ENCODE measurements at regions not wholly inside any gene's neighbourhood (a gene's known extent, or its start where the extent isn't known, plus 50 kb on each side); places are given as distances from the start of the nearest gene placed in this dataset.
"Not testable (repeated sequence)": the region's sequence is repeated elsewhere in the genome, so short reads cannot be mapped to it uniquely, and the experiment has no call there.

- Mint-ChIP-seq H3K9me3 (peaks cover 7% of the 10 kb centered on the region), H3K4me3 (no peak overlapping the region), H3K27me3 (ENCODE audit: low read depth) (no peaks in the 10 kb centered on the region), H3K27ac (no peak overlapping the region), H3K36me3 (ENCODE audit: low read depth) (no peaks in the 10 kb centered on the region), H3K4me1 (ENCODE audit: low read depth) (no peaks in the 10 kb centered on the region)
- CTCF ChIA-PET: no interaction called here
- DNase-seq: no peak
- intact Hi-C loops (cut with micrococcal nuclease): no loop called here
Measured at GRCh38 chr5:104598285-104598684, 1035.7 kb upstream of the NUDT12 start.

GRCh38 chr5:104594850-104595249 is 1032.3 kb upstream of the NUDT12 start:
- H3K4me1 Mint-ChIP-seq (ENCODE audit: low read depth): no peaks in the 10 kb centered on the region
- H3K36me3 Mint-ChIP-seq (ENCODE audit: low read depth): no peaks in the 10 kb centered on the region
- no peak overlapping the region for H3K4me3 Mint-ChIP-seq
- no peak overlapping the region for H3K27ac Mint-ChIP-seq
- DNase-seq: no peak
- intact Hi-C loops (cut with micrococcal nuclease): no loop called here
- no peaks in the 10 kb centered on the region for H3K27me3 Mint-ChIP-seq (ENCODE audit: low read depth)
- H3K9me3 Mint-ChIP-seq: peaks cover 19% of the 10 kb centered on the region
- CTCF ChIA-PET: no interaction called here

GRCh38 chr5:104576677-104577076 is 1014.1 kb upstream of the NUDT12 start:
- CTCF ChIA-PET: no interaction called here
- Mint-ChIP-seq H3K36me3 (ENCODE audit: low read depth) (no peaks in the 10 kb centered on the region), H3K9me3 (peaks cover 2% of the 10 kb centered on the region), H3K27ac (no peak overlapping the region), H3K4me3 (no peak overlapping the region), H3K27me3 (ENCODE audit: low read depth) (no peaks in the 10 kb centered on the region), H3K4me1 (ENCODE audit: low read depth) (no peaks in the 10 kb centered on the region)
- intact Hi-C loops (cut with micrococcal nuclease): no loop called here
- DNase-seq: no peak

- CTCF ChIA-PET: no interaction called here
- Mint-ChIP-seq H3K36me3 (ENCODE audit: low read depth) (no peaks in the 10 kb centered on the region), H3K27ac (no peak overlapping the region), H3K9me3 (peaks cover 3% of the 10 kb centered on the region), H3K4me1 (ENCODE audit: low read depth) (no peaks in the 10 kb centered on the region), H3K27me3 (ENCODE audit: low read depth) (no peaks in the 10 kb centered on the region), H3K4me3 (no peak overlapping the region)
- no peak for DNase-seq
- intact Hi-C loops (cut with micrococcal nuclease): no loop called here
Measured at GRCh38 chr5:104573949-104574709, 1011.5 kb upstream of the NUDT12 start.

DNA sequence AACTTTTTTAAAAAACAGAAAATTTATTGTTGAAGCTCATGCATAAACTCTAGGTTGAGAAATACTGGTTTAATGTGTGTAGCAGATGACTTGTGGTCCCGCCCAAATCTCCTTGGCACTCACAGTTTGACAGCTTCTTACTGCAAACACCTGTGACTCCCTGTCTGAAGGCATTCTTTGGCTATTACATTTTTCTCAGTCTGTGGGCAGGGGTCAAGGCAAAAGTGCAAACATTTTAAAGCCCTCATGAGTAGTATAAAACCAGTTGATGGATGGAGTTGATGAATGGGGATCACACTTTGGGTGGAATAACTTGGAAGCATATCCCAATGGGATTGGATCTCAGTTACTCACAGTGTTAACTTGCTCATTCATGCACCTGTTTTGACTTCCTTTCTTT is 1007.0 kb upstream of the NUDT12 start:
- Mint-ChIP-seq H3K27me3 (ENCODE audit: low read depth) (no peaks in the 10 kb centered on the region), H3K9me3 (peaks cover 3% of the 10 kb centered on the region), H3K4me1 (ENCODE audit: low read depth) (no peaks in the 10 kb centered on the region), H3K27ac (no peak overlapping the region), H3K4me3 (no peak overlapping the region), H3K36me3 (ENCODE audit: low read depth) (no peaks in the 10 kb centered on the region)
- CTCF ChIA-PET: no interaction called here
- intact Hi-C loops (cut with micrococcal nuclease): no loop called here
- DNase-seq: no peak

GRCh38 chr5:104564530-104564929 is 1001.9 kb upstream of the NUDT12 start:
- Mint-ChIP-seq H3K9me3 (peaks cover 5% of the 10 kb centered on the region), H3K4me3 (no peak overlapping the region), H3K27me3 (ENCODE audit: low read depth) (no peaks in the 10 kb centered on the region), H3K36me3 (ENCODE audit: low read depth) (no peaks in the 10 kb centered on the region), H3K4me1 (ENCODE audit: low read depth) (no peaks in the 10 kb centered on the region), H3K27ac (no peak overlapping the region)
- CTCF ChIA-PET: interaction anchor here (0.6 kb wide), 1 partner anchor 417 kb away, joined by 3 read pairs; no protein-coding TSS in a partner anchor
- intact Hi-C loops (cut with micrococcal nuclease): no loop called here
- DNase-seq: no peak

- Mint-ChIP-seq H3K9me3 (peaks cover 18% of the 10 kb centered on the region), H3K36me3 (ENCODE audit: low read depth) (no peaks in the 10 kb centered on the region), H3K4me1 (ENCODE audit: low read depth) (no peaks in the 10 kb centered on the region), H3K4me3 (no peak overlapping the region), H3K27ac (no peak overlapping the region), H3K27me3 (ENCODE audit: low read depth) (no peaks in the 10 kb centered on the region)
- intact Hi-C loops (cut with micrococcal nuclease): no loop called here
- CTCF ChIA-PET: no interaction called here
- no peak for DNase-seq
Measured at GRCh38 chr5:104556957-104557356, 994.4 kb upstream of the NUDT12 start.

DNA sequence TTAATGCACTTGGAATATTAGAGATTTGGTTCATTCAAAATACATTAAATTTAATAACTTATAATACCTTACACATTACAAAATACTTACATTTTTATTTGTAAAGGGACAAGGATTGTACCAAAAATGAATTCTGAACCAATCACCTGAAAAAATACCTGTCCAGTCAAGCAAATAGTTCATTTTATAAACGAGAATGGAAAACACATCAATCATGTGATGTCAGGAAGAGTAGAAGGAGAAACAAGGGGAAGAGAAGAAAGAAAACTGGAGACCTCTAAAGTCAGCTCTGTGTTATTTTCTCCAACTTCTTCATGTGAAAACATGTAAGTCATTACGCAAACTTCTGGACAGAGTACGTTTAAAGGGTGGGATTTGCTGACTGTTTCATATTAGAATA is 989.0 kb upstream of the NUDT12 start:
- H3K9me3 Mint-ChIP-seq: peaks cover 7% of the 10 kb centered on the region
- H3K36me3 Mint-ChIP-seq (ENCODE audit: low read depth): no peaks in the 10 kb centered on the region
- no peaks in the 10 kb centered on the region for H3K27me3 Mint-ChIP-seq (ENCODE audit: low read depth)
- CTCF ChIA-PET: no interaction called here
- H3K4me3 Mint-ChIP-seq: no peak overlapping the region
- intact Hi-C loops (cut with micrococcal nuclease): no loop called here
- no peak for DNase-seq
- no peaks in the 10 kb centered on the region for H3K4me1 Mint-ChIP-seq (ENCODE audit: low read depth)
- no peak overlapping the region for H3K27ac Mint-ChIP-seq

- H3K36me3 Mint-ChIP-seq (ENCODE audit: low read depth); intact Hi-C loops (cut with micrococcal nuclease); H3K9me3 Mint-ChIP-seq; H3K4me3 Mint-ChIP-seq; CTCF ChIA-PET; H3K27me3 Mint-ChIP-seq (ENCODE audit: low read depth); H3K4me1 Mint-ChIP-seq (ENCODE audit: low read depth); H3K27ac Mint-ChIP-seq; DNase-seq: not testable (repeated sequence)
Measured at GRCh38 chr5:104546871-104547270, 984.3 kb upstream of the NUDT12 start.

GRCh38 chr5:104541141-104541785 is 978.7 kb upstream of the NUDT12 start:
- no peak overlapping the region for H3K4me3 Mint-ChIP-seq
- CTCF ChIA-PET: no interaction called here
- no peaks in the 10 kb centered on the region for H3K36me3 Mint-ChIP-seq (ENCODE audit: low read depth)
- no peaks in the 10 kb centered on the region for H3K4me1 Mint-ChIP-seq (ENCODE audit: low read depth)
- no peak overlapping the region for H3K27ac Mint-ChIP-seq
- DNase-seq: no peak
- intact Hi-C loops (cut with micrococcal nuclease): no loop called here
- H3K27me3 Mint-ChIP-seq (ENCODE audit: low read depth): no peaks in the 10 kb centered on the region
- H3K9me3 Mint-ChIP-seq: peaks cover 5% of the 10 kb centered on the region

GRCh38 chr5:104540448-104540847 is 977.9 kb upstream of the NUDT12 start:
- Mint-ChIP-seq H3K9me3 (peaks cover 5% of the 10 kb centered on the region), H3K36me3 (ENCODE audit: low read depth) (no peaks in the 10 kb centered on the region), H3K4me1 (ENCODE audit: low read depth) (no peaks in the 10 kb centered on the region), H3K27ac (no peak overlapping the region), H3K27me3 (ENCODE audit: low read depth) (no peaks in the 10 kb centered on the region), H3K4me3 (no peak overlapping the region)
- CTCF ChIA-PET: no interaction called here
- no peak for DNase-seq
- intact Hi-C loops (cut with micrococcal nuclease): no loop called here

GRCh38 chr5:104539618-104540350 is 977.2 kb upstream of the NUDT12 start:
- Mint-ChIP-seq H3K36me3 (ENCODE audit: low read depth) (no peaks in the 10 kb centered on the region), H3K27me3 (ENCODE audit: low read depth) (no peaks in the 10 kb centered on the region), H3K4me1 (ENCODE audit: low read depth) (no peaks in the 10 kb centered on the region), H3K4me3 (no peak overlapping the region), H3K9me3 (peaks cover 5% of the 10 kb centered on the region), H3K27ac (no peak overlapping the region)
- DNase-seq: no peak
- intact Hi-C loops (cut with micrococcal nuclease): no loop called here
- CTCF ChIA-PET: no interaction called here

DNA sequence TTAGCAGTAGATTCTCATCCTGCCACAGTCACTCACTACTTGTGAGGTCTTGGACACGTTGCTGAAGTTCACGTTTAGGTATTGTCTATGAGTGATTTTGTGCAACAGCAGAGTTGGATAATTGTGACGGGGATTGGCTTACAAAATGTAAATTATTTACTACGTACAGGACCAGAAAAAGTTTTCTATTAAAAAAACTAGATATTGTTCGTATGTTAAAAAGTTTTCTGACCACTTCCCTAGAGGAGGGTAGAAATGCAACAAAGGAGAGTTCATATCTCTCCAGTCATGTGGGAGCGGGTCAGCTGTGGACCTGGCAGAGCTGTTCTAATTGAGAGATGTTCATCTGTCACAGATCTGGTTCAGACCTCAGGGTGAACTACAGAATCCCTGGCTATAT is 976.1 kb upstream of the NUDT12 start:
- CTCF ChIA-PET: no interaction called here
- H3K4me3 Mint-ChIP-seq: no peak overlapping the region
- DNase-seq: no peak
- no peaks in the 10 kb centered on the region for H3K36me3 Mint-ChIP-seq (ENCODE audit: low read depth)
- intact Hi-C loops (cut with micrococcal nuclease): no loop called here
- no peak overlapping the region for H3K27ac Mint-ChIP-seq
- no peaks in the 10 kb centered on the region for H3K27me3 Mint-ChIP-seq (ENCODE audit: low read depth)
- peaks cover 6% of the 10 kb centered on the region for H3K9me3 Mint-ChIP-seq
- no peaks in the 10 kb centered on the region for H3K4me1 Mint-ChIP-seq (ENCODE audit: low read depth)

Measured in activated naive CD4-positive, alpha-beta T cell treated with anti-CD3 and anti-CD28 coated beads for 36 hours (primary cell).